Kidney capillary endothelial cell (primary cell): ENCODE measurements at regions not wholly inside any gene's neighbourhood (a gene's known extent, or its start where the extent isn't known, plus 50 kb on each side); places are given as distances from the start of the nearest gene placed in this dataset.

ENCODE experiments used
- DNase-seq: peaks from one replicate; pipeline ENCODE4 v3.0.0-alpha.2; 2018; ENCODE audit warnings: low spot score

- no peak for DNase-seq
Measured at GRCh38 chr5:3362606-3362910, 233.1 kb upstream of the IRX1 start.

- no peak for DNase-seq
Measured at GRCh38 chr5:3361811-3362605, 233.6 kb upstream of the IRX1 start.

GRCh38 chr5:3359642-3360041 is 236.0 kb upstream of the IRX1 start:
- DNase-seq: no peak

- no peak for DNase-seq
Measured at GRCh38 chr5:3357291-3357690, 238.3 kb upstream of the IRX1 start.

GRCh38 chr5:3356016-3356415 is 239.6 kb upstream of the IRX1 start:
- no peak for DNase-seq

- no peak for DNase-seq
Measured at GRCh38 chr5:3355126-3355525, 240.5 kb upstream of the IRX1 start.

GRCh38 chr5:3354606-3355005 is 241.0 kb upstream of the IRX1 start:
- DNase-seq: no peak

- DNase-seq: no peak
Measured at GRCh38 chr5:3353561-3353960, 242.1 kb upstream of the IRX1 start.

- no peak for DNase-seq
Measured at GRCh38 chr5:3352711-3353110, 242.9 kb upstream of the IRX1 start.

- DNase-seq: no peak
Measured at GRCh38 chr5:3351581-3352442, 243.8 kb upstream of the IRX1 start.

- no peak for DNase-seq
Measured at GRCh38 chr5:3350781-3351180, 244.9 kb upstream of the IRX1 start.

GRCh38 chr5:3349704-3350565 is 245.7 kb upstream of the IRX1 start:
- DNase-seq: no peak

GRCh38 chr5:3348576-3349535 is 246.8 kb upstream of the IRX1 start:
- no peak for DNase-seq

- DNase-seq: no peak
Measured at GRCh38 chr5:3347741-3348140, 247.9 kb upstream of the IRX1 start.

- DNase-seq: no peak
Measured at GRCh38 chr5:3346111-3346820, 249.4 kb upstream of the IRX1 start.

GRCh38 chr5:3345195-3345594 is 250.4 kb upstream of the IRX1 start:
- no peak for DNase-seq

- DNase-seq: no peak
Measured at GRCh38 chr5:3344671-3345070, 251.0 kb upstream of the IRX1 start.

GRCh38 chr5:3343911-3344310 is 251.7 kb upstream of the IRX1 start:
- DNase-seq: no peak

- DNase-seq: no peak
Measured at GRCh38 chr5:3343211-3343610, 252.4 kb upstream of the IRX1 start.

- DNase-seq: no peak
Measured at GRCh38 chr5:3342271-3343100, 253.1 kb upstream of the IRX1 start.
